ENCODE measurements at regions not wholly inside any gene's neighbourhood (a gene's known extent, or its start where the extent isn't known, plus 50 kb on each side); places are given as distances from the start of the nearest gene placed in this dataset.

DNA sequence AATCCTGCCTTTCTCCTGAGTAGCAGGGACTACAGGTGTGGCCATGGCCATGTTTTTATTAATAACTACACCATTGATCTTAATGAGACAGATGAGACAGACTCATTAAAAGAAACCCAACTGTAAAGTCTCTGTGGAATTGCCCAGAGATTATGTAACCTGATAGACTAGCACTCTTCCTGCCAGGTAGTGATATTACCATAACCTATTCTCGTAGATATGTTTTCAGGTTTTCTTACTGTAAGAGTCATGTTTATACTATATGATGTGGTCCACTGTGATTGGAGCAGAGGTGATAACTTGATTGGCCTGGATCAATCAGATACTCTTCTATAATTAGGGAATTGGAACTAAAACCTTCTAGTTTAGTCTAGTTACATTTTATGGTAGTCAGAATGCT is 93.7 kb downstream of the NFKBIZ start:
- H3K9me1 ChIP-seq (replicated peaks; ENCODE audit: control insufficient read depth, extremely low read depth, insufficient read depth, low read length) = no peaks in the 10 kb centered on the region
- CTCF ChIA-PET = interaction anchor here (0.9 kb wide), 2 partner anchors 9 to 236 kb away, joined by 3 to 4 read pairs; no protein-coding TSS in a partner anchor
- TF ChIP-seq EZH2 (IDR thresholded peaks at IDR 0.05; ENCODE audit: borderline replicate concordance, low read depth, low read length, severe bottlenecking) = no peak
- no peak for TF ChIP-seq POLR2AphosphoS5 (IDR thresholded peaks at IDR 0.05; ENCODE audit: insufficient read depth, low read depth, low read length)
- TF ChIP-seq, protein P1, sequence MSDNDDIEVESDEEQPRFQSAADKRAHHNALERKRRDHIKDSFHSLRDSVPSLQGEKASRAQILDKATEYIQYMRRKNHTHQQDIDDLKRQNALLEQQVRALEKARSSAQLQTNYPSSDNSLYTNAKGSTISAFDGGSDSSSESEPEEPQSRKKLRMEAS (IDR thresholded peaks at IDR 0.05; ENCODE audit: insufficient read depth, insufficient read length) = no peak
- TF ChIP-seq FOS (IDR thresholded peaks at IDR 0.05; ENCODE audit: borderline replicate concordance, insufficient read depth, low read length) = no peak
- no peak for TF ChIP-seq MYC (IDR thresholded peaks at IDR 0.05; ENCODE audit: low read depth, low read length)
- no peak for TF ChIP-seq GATA2 (IDR thresholded peaks at IDR 0.05; ENCODE audit: insufficient read depth, insufficient read length, low read depth, low read length)
- TF ChIP-seq JUN (IDR thresholded peaks at IDR 0.05; ENCODE audit: borderline replicate concordance, insufficient read depth, insufficient read length, low read depth) = no peak
- TF ChIP-seq, protein P2, sequence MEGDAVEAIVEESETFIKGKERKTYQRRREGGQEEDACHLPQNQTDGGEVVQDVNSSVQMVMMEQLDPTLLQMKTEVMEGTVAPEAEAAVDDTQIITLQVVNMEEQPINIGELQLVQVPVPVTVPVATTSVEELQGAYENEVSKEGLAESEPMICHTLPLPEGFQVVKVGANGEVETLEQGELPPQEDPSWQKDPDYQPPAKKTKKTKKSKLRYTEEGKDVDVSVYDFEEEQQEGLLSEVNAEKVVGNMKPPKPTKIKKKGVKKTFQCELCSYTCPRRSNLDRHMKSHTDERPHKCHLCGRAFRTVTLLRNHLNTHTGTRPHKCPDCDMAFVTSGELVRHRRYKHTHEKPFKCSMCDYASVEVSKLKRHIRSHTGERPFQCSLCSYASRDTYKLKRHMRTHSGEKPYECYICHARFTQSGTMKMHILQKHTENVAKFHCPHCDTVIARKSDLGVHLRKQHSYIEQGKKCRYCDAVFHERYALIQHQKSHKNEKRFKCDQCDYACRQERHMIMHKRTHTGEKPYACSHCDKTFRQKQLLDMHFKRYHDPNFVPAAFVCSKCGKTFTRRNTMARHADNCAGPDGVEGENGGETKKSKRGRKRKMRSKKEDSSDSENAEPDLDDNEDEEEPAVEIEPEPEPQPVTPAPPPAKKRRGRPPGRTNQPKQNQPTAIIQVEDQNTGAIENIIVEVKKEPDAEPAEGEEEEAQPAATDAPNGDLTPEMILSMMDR (IDR thresholded peaks at IDR 0.05; ENCODE audit: extremely low read depth in 1 of 2, insufficient read depth in 1 of 2, low read depth in 1 of 2, low read length in 2 of 2) = no peak
- no peak for TF ChIP-seq POLR2A (IDR thresholded peaks at IDR 0.05; ENCODE audit: low read depth, low read length)
- no peaks in the 10 kb centered on the region for H3K36me3 ChIP-seq (ENCODE audit: control insufficient read depth in 2 of 2, extremely low read depth in 1 of 2, insufficient read depth in 2 of 2, low read length in 2 of 2)
- DNase-seq (ENCODE audit: low read depth, low spot score) = no peak
- H3K9me3 ChIP-seq (replicated peaks; ENCODE audit: control insufficient read depth, insufficient read depth, low read length) = no peaks in the 10 kb centered on the region
- H3K4me3 ChIP-seq (replicated peaks in 1 of 3; ENCODE audit: insufficient read depth in 1 of 3, low read depth in 1 of 3, low read length in 3 of 3) = no peak overlapping the region
- peaks cover 42% of the 10 kb centered on the region for H3K4me1 ChIP-seq (ENCODE audit: control insufficient read depth, extremely low read depth, insufficient read depth, low read length)
- dilution Hi-C loops (cut with MboI; ENCODE audit: extremely low pct_ligation_motif_present, low sequenced_read_pairs) (no loop called here), intact Hi-C loops (cut with micrococcal nuclease) (no loop called here)
- no peaks in the 10 kb centered on the region for H3K79me2 ChIP-seq (ENCODE audit: control insufficient read depth, insufficient read depth, low read length)
- POLR2A ChIA-PET = no interaction called here
- H3K4me2 ChIP-seq (ENCODE audit: insufficient read depth, low read length) = no peak overlapping the region
- no peaks in the 10 kb centered on the region for H4K20me1 ChIP-seq (replicated peaks; ENCODE audit: control insufficient read depth, extremely low read depth, insufficient read depth, low read length)
- FAIRE-seq = no peak
- no peak overlapping the region for H3K27ac ChIP-seq (ENCODE audit: insufficient read depth, low read depth, low read length)
- H3K27me3 ChIP-seq (ENCODE audit: control insufficient read depth in 2 of 2, insufficient read depth in 2 of 2, low read length in 2 of 2) = no peaks in the 10 kb centered on the region
- BruUV-seq (replicated peaks) = no TSS peak
- H3K9ac ChIP-seq (replicated peaks; ENCODE audit: extremely low read depth, insufficient read depth, low read length) = no peak overlapping the region
- no peak overlapping the region for H2AFZ ChIP-seq (ENCODE audit: low read depth, low read length)
